Activated CD8-positive, alpha-beta memory T cell treated with anti-CD3 and anti-CD28 coated beads, Interleukin-2, amount 50 U/mL, for 4 hours (primary cell): ENCODE measurements at regions not wholly inside any gene's neighbourhood (a gene's known extent, or its start where the extent isn't known, plus 50 kb on each side); places are given as distances from the start of the nearest gene placed in this dataset.
"Not testable (repeated sequence)": the region's sequence is repeated elsewhere in the genome, so short reads cannot be mapped to it uniquely, and the experiment has no call there.

Experiments used
- DNase-seq: peaks from one replicate; pipeline ENCODE4 v3.0.0-alpha.2; 2020

DNA sequence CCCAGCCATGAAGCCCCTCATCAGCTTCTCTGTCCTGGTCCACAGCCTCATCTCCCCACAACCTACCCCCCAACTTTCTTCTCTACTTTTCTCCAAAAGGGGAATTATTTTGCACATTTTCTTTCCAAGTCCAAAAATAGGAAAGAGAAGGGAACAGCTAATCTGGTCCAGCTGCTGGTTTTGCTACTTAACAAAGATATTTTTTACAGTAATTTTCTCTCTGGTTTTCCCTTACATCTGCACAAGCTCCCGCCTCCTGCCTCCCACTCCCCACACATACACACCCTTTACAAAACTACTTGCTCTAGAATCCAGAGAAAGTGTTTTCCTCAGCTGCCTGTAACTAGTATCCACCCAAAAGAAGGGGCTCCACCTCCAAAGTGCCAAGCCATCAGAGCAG lies 177.2 kb downstream of the POLR2M start:
- no peak for DNase-seq

DNA sequence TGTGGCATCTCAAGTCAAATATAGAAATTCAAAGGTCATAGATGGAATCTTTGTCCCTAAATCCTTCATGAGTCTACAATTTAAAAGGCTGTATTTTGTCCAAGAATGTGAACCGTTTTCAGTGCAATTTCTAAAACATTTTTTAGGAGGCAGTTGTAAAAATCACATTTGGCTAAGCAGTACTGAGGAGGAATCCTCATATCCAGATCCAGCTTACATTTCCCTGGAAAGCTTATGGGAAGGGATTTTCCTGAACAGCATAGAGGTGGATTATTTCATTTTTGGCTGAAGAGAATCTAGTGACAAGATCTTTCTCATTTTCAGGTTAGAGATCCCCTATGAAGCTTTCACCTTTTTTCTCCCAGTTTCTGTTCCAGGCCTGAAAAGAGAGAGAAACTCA lies 178.4 kb downstream of the POLR2M start:
- DNase-seq: no peak

DNA sequence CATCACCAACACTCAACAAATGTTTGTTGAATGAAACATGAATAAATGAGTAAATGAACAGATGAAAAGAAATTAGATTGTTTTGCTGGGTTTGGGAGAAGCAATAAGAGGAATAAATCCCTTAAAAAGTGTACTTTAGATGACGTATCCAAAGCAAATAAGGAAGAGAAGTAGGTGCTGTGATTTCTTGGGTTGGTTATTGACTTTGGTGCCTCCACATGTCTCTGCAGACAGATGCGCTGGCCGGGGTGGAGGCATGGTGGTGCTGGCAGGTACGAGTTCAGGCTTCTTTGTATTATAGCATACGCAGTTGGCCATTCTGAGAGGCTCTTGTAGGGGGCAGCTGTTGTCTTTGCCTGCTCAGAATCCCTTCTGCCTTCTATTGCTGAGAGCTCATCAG lies 178.9 kb downstream of the POLR2M start:
- DNase-seq: no peak

DNA sequence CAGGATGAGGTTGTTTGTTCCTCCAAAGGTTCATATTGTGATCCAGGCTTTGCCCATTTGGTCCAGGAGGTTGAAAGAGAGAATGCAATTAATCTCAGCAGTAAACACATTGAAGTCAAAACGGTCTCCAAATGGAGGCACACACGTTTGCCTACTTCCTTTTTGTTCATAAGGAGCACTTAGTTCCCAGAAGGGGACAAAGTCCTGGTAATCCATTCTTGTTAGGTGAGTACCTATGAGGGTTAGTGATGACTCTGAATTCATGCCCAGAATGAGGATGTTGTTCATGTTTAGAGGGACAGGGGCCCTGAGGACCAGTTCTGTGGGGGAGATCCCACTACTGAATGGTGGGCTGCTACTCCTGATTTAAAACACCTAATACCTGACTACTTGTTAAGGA lies 177.7 kb downstream of the ALDH1A2 start:
- no peak for DNase-seq

DNA sequence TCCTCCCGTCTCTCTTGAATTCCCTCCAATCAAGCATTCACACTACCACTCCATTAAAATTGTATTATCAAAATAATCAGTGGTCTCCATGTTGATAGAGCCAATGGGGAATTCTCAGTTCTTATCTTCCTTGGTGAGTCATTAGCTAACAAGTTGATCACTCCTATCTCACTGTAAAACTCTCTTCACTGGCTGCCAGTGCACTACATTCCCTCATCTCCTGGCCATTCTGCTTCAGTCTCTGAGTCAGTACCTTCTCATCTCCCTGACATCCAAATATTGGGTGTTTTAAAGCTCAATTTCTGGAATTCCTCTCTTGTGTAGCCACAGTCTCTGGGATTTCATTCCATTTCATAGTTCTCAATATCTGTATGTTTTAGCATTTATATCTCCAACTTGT lies 175.2 kb downstream of the ALDH1A2 start:
- no peak for DNase-seq

DNA sequence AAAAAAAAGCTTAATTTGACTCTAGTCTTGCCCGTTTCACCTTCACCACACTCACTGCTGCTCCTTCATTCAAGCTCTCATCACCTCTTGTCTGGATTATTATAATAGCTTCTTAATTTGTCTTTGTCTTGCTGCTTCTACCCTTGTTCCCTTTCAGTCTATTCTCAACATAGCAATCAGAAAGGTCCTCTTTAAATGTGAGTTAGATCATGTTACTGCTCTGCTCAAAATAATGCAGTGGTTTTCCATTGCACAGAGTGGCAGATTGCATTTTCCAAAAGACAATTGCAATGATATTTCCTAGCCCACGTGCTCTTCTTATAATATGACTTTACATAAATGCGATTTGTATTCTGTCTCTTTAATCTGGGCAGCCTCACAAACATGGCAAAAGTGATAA lies 174.6 kb downstream of the ALDH1A2 start:
- DNase-seq: no peak

DNA sequence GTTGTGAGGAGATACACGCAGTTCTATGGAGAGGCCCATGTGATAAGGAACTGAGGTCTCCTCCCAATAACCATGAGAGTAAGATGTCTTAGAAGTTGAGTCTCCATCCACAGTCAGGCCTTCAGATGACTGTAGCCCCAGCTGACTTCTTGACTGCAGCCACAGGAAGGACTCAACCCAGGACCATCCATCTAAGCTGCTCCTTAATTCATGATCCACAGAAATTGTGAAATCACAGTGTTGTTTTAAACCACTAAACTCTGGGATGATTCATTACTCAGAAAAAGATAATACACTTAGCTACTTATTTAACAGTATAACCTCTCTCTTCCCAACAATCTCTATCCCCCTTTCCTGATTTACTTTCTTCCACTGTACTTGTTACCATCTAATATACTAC lies 173.3 kb downstream of the ALDH1A2 start:
- DNase-seq: no peak

DNA sequence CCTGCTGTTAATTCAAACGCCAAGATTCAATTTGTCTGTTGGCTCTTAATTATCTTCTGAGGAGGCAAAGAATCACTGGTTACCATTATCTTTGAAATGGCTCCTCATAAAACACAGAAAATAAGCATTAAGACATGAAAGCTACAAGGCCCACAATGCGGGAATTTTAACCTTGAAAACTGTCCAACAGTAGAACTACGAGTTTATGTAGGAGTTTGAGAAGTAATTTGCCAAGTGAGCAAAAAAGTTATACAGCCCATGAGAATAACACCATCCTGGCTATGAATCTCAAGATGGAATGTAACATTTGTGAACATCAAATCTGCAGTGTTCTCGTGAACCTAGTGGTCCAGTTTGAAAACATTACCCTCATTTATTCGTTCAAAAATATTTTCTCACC lies 172.5 kb downstream of the ALDH1A2 start:
- DNase-seq: no peak

DNA sequence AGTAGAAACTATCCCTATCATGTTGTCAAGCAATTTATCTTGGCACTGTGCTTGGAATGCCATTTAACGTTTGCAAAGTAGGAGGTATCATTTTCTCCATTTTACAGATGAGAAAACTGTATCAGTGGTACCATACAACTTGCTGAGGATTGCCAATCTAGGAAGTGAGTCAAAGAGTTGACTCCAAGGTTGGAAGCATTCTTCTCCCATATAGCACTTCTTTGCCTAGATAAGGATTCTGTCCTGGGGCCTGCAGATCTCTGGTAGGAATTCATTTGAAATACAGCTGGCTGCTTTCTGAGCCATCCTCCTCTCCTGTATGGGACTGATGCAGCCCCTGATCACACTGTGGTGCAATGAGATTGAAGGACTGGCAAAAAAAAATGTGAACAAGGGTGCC lies 170.2 kb downstream of the ALDH1A2 start:
- DNase-seq: no peak

DNA sequence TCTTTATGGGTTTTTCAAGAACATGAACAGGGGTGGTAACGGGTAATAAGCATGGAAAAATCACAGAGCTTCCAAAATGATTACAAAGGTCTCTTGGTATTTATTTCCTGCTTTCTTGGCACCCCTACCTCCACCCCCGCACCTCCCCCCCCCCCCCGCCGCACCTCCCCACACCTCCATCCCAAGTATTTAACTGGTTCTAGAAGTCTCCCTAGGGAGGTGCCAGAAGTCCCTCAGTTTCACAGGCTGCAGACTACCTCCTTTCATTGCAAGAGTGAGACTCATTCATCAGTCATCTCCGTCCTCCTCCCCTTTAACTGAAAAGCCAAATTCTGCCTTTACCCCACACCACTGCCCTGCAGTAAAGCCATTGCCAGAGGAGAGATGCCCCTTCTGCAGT lies 169.4 kb downstream of the ALDH1A2 start:
- DNase-seq: no peak

DNA sequence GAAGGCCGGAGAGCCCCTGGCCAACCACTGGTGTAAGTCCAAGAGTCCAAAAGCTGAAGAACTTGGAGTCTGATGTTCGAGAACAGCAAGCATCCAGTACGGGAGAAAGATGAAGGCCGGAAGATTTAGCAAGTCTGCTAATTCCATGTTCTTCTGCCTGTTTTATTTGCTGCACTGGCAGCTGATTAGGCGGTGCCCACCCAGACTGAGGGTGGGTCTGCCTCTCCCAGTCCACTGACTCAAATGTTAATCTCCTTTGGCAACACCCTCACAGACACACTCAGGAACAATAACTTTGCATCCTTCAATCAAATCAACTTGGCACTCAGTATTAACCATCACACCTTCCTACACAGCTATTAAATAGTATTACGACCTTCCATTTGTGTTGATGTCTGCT lies 168.6 kb downstream of the ALDH1A2 start:
- not testable (repeated sequence) for DNase-seq

DNA sequence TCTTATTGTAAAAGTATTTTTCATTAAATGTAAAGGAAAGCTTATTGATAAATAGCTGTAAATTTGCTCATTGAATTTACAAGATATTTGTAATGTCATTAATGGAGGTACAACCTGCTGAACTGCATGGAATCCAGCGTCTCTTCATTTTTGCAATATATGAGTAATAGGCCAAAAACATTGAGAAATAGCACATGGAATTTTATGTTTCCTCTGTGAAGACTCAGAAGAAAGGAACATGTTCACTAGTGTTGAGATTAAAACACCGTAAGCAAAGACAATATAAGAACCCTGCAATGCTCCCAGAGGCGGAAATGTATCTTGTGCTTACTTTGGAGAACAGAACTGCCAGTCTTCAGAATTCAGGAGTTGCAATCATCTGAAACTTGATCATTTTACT lies 167.6 kb downstream of the ALDH1A2 start:
- DNase-seq: no peak

DNA sequence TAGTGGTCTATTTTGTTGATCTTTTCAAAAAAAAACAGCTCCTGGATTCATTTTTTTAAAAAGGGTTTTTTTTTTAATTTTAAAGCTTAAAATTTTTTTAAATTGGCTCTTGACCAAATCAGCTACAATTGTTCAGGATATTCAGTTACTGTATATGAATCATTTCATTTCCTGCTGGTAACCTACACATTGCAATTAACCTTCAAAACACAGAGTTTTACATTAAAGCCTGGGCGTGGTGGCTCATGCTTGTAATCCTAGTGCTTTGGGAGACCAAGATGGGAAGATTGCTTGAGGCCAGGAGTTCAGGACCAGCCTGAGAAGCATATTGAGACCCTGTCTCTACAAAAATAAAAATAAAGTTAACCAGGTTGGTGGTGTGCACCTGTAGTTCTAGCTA lies 163.4 kb downstream of the ALDH1A2 start:
- no peak for DNase-seq
